MM.1S (cell line): ENCODE measurements at regions not wholly inside any gene's neighbourhood (a gene's known extent, or its start where the extent isn't known, plus 50 kb on each side); places are given as distances from the start of the nearest gene placed in this dataset.

Experiments
- DNase-seq: peaks from one replicate; pipeline ENCODE4 v3.0.0-alpha.2; 2015
- H2AFZ ChIP-seq: fragments of 300-600 bp; sonication (generic); 2 replicates; pipeline ENCODE4 v1.6.0; 2016; ENCODE audit warnings: antibody characterized with exemption, low read length
- H3F3A ChIP-seq: fragments of 300-600 bp; sonication (generic); 2 replicates; pipeline ENCODE4 v1.6.1; 2016; ENCODE audit warnings: mild to moderate bottlenecking, antibody characterized with exemption, low read length, moderate library complexity, mixed read lengths; ENCODE audit not compliant: insufficient read depth
- H3K27ac ChIP-seq: fragments of 300-600 bp; sonication (generic); 2 replicates; pipeline ENCODE4 v1.5.1; 2016; ENCODE audit warnings: mild to moderate bottlenecking, low read length
- H3K27me3 ChIP-seq: fragments of 300-600 bp; sonication (generic); replicated peaks from 2 replicates; pipeline ENCODE4 v1.6.0; 2016; ENCODE audit warnings: low read length; ENCODE audit not compliant: insufficient read depth
- H3K36me3 ChIP-seq: fragments of 300-600 bp; sonication (generic); replicated peaks from 2 replicates; pipeline ENCODE4 v1.6.1; 2016; ENCODE audit warnings: mild to moderate bottlenecking, low read length, mixed read lengths; ENCODE audit not compliant: insufficient read depth
- H3K4me1 ChIP-seq: fragments of 300-600 bp; sonication (generic); 2 replicates; pipeline ENCODE4 v1.6.1; 2016; ENCODE audit warnings: low read length, mixed read lengths
- H3K4me2 ChIP-seq: fragments of 300-600 bp; sonication (generic); 2 replicates; pipeline ENCODE4 v1.6.0; 2016; ENCODE audit warnings: low read depth, low read length
- H3K4me3 ChIP-seq: fragments of 300-600 bp; sonication (generic); 2 replicates; pipeline ENCODE4 v1.5.1; 2016; ENCODE audit warnings: low read length, mixed read lengths
- H3K79me2 ChIP-seq: fragments of 300-600 bp; sonication (generic); 2 replicates; pipeline ENCODE4 v1.6.1; 2016; ENCODE audit warnings: mixed run types, low read length, mixed read lengths
- H3K9ac ChIP-seq: fragments of 300-600 bp; sonication (generic); 2 replicates; pipeline ENCODE4 v1.6.1; 2016; ENCODE audit warnings: low read length, mixed read lengths
- H3K9me2 ChIP-seq: fragments of 300-600 bp; sonication (generic); replicated peaks from 2 replicates; pipeline ENCODE4 v1.6.1; 2016; ENCODE audit warnings: mild to moderate bottlenecking, low read length, mixed read lengths; ENCODE audit not compliant: insufficient read depth
- H3K9me3 ChIP-seq: fragments of 300-600 bp; sonication (generic); replicated peaks from 2 replicates; pipeline ENCODE4 v1.6.1; 2016; ENCODE audit warnings: mild to moderate bottlenecking, low read length, mixed read lengths; ENCODE audit not compliant: insufficient read depth
- H4K20me1 ChIP-seq: fragments of 300-600 bp; sonication (generic); 2 replicates; pipeline ENCODE4 v1.6.1; 2016; ENCODE audit warnings: mild to moderate bottlenecking, low read length, moderate library complexity, mixed read lengths; ENCODE audit not compliant: insufficient read depth
- EZH2 ChIP-seq: fragments of 300-600 bp; sonication (generic); optimal IDR thresholded peaks from 2 replicates; pipeline ENCODE3; 2017; ENCODE audit warnings: low read depth, mild to moderate bottlenecking, antibody characterized with exemption, low read length, mixed read lengths
- EZH2phosphoT487 ChIP-seq: fragments of 300-600 bp; sonication (generic); IDR thresholded peaks from 2 replicates; pipeline ENCODE4 v1.6.1; 2018; ENCODE audit warnings: antibody characterized with exemption, low read length
- TF ChIP-seq, protein P1 (sequence below): fragments of 300-600 bp; sonication (generic); IDR thresholded peaks from 2 replicates; pipeline ENCODE4 v1.5.1; 2016; ENCODE audit warnings: antibody characterized with exemption, low read length, mixed read lengths

GRCh38 chr14:38485026-38485425 lies 229.1 kb upstream of the CLEC14A start:
- Histone ChIP-seq H3K36me3 (no peaks in the 10 kb centered on the region), H3K79me2 (no peaks in the 10 kb centered on the region), H3K9me2 (no peaks in the 10 kb centered on the region), H3K27me3 (no peaks in the 10 kb centered on the region), H3K27ac (no peak overlapping the region), H3K4me3 (no peak overlapping the region), H3K4me2 (no peak overlapping the region), H3K4me1 (no peaks in the 10 kb centered on the region), H2AFZ (no peak overlapping the region), H3K9ac (no peak overlapping the region), H4K20me1 (no peaks in the 10 kb centered on the region), H3F3A (no peaks in the 10 kb centered on the region), H3K9me3 (no peaks in the 10 kb centered on the region)
- TF ChIP-seq, protein P1, sequence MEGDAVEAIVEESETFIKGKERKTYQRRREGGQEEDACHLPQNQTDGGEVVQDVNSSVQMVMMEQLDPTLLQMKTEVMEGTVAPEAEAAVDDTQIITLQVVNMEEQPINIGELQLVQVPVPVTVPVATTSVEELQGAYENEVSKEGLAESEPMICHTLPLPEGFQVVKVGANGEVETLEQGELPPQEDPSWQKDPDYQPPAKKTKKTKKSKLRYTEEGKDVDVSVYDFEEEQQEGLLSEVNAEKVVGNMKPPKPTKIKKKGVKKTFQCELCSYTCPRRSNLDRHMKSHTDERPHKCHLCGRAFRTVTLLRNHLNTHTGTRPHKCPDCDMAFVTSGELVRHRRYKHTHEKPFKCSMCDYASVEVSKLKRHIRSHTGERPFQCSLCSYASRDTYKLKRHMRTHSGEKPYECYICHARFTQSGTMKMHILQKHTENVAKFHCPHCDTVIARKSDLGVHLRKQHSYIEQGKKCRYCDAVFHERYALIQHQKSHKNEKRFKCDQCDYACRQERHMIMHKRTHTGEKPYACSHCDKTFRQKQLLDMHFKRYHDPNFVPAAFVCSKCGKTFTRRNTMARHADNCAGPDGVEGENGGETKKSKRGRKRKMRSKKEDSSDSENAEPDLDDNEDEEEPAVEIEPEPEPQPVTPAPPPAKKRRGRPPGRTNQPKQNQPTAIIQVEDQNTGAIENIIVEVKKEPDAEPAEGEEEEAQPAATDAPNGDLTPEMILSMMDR, result no peak
- TF ChIP-seq EZH2 (no peak), EZH2phosphoT487 (no peak)
- DNase-seq, result no peak

DNA sequence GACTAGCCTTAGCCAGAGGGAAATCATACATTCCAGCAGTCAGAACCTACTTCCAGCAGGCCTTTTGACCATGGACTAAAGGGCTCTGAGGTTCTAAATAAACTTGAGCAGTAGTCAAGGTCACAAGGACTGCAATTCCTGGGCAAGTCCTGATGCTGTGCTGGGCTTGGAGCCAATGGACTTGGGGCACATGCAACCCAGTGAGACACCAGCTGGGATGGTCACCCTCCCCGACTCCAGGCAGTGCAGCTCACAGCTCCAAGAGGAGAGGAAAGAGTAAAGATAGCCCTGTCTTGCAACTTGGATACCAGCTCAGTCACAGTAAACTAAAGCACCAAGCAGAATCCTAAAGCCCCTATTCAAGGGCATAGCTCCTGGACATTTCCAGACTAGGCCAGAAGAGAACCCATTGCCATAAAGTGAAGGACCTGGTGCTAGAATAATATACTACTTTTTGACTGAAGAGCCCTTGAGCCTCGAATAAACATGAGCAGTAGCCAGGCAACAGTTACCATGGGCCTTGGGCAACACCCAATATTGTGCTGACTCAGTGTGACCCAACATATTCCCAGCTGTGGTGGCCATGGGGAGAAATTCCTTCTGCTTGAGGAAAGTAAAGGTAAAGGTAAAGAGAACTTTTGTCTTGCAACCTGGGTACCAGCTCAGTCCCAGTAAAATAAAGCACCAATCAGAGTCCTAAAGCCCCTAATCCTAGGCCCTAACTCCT lies 226.2 kb upstream of the CLEC14A start:
- no peak overlapping the region for H2AFZ ChIP-seq

GRCh38 chr14:38469156-38469555 lies 213.3 kb upstream of the CLEC14A start:
- H3K9me3 ChIP-seq, result no peaks in the 10 kb centered on the region
- no peaks in the 10 kb centered on the region for H4K20me1 ChIP-seq
- H3K27me3 ChIP-seq, result no peaks in the 10 kb centered on the region
- H3K27ac ChIP-seq, result no peak overlapping the region
- TF ChIP-seq, protein P1, result no peak
- no peak for TF ChIP-seq EZH2phosphoT487
- TF ChIP-seq EZH2, result no peak
- no peaks in the 10 kb centered on the region for H3K79me2 ChIP-seq
- no peak overlapping the region for H3K4me2 ChIP-seq
- H2AFZ ChIP-seq, result no peak overlapping the region
- no peaks in the 10 kb centered on the region for H3K36me3 ChIP-seq
- H3K9ac ChIP-seq, result no peak overlapping the region
- no peaks in the 10 kb centered on the region for H3K9me2 ChIP-seq
- H3K4me1 ChIP-seq, result no peaks in the 10 kb centered on the region
- H3F3A ChIP-seq, result no peaks in the 10 kb centered on the region
- no peak overlapping the region for H3K4me3 ChIP-seq
- no peak for DNase-seq

More for the DNA sequence above, 226.2 kb upstream of the CLEC14A start:
- TF ChIP-seq EZH2phosphoT487, result no peak
- no peak for TF ChIP-seq EZH2
- TF ChIP-seq, protein P1, result no peak
- Histone ChIP-seq H3K36me3 (no peaks in the 10 kb centered on the region), H3K4me1 (no peaks in the 10 kb centered on the region), H3K4me3 (no peak overlapping the region), H3K9me3 (no peaks in the 10 kb centered on the region), H3K9ac (no peak overlapping the region), H3F3A (no peaks in the 10 kb centered on the region), H4K20me1 (no peaks in the 10 kb centered on the region), H3K27me3 (no peaks in the 10 kb centered on the region), H3K4me2 (no peak overlapping the region), H3K27ac (no peak overlapping the region), H3K9me2 (no peaks in the 10 kb centered on the region), H3K79me2 (no peaks in the 10 kb centered on the region)
- DNase-seq, result no peak
